ENCODE measurements at regions not wholly inside any gene's neighbourhood (a gene's known extent, or its start where the extent isn't known, plus 50 kb on each side); places are given as distances from the start of the nearest gene placed in this dataset.

DNA sequence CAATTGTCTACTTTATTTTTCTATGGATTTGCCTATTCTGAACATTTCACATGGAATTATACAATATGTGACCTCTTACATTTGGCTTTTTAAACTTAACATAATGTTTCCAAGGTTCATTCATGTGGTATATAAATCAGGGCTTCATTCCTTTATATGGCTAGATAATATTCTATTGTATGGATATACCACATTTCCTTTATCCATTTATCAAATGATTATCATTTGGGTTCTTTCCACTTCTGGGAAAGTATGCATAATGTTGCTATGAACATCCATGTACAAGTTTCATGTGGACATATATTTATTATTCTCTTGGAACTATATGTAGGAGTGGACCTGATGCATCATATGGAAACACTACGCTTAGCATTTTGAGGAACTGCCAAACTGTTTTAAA, 99.7 kb upstream of the NCKAP5 start:
- no peak for DNase-seq

DNA sequence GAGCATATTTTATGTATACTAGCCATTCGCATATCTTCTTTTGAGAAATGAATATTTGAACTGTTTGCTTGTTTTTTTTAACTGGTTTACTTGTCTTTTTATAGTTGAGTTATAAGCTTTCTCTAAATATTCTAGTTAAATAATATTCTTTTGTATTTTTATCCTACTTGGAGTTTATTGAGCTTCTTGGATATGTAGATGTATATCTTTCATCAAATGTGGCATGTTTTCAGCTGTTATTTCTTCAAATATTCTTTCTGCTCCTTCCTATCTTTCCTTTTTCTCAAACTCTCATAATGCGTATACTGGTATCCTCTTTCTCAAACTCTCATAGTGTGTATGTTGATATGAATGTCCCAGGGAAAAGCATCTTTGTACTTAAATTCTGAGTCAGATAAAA, 100.3 kb upstream of the NCKAP5 start:
- DNase-seq, result no peak

DNA sequence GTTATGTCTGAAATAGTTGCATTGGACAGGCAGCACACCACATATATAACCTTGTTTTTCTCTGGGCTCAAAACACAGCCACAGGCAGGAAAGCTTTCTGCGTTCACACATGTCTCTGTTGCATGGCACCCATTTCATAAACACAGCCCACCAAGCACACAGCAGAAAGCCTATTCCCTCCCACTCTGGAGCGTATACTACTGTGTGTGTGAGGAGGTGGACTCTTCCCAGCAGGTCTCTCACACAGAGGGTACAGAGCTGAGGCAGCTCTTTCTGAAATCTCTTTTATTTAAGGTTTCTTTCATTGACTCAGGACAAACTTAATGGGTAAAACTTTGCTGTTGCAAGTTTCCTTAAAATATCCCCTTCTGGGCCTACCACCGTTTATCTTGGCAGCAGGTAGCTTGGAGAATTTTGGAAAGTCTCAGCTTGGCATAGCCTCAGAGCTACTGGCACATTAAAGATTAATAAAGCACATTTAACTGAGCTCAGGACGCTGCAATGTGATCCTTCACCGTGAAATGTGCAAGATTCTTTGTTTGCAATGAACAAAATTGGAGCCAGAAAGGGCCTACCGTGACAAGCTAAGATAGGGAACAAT, 105.1 kb upstream of the NCKAP5 start:
- no peak for DNase-seq

DNA sequence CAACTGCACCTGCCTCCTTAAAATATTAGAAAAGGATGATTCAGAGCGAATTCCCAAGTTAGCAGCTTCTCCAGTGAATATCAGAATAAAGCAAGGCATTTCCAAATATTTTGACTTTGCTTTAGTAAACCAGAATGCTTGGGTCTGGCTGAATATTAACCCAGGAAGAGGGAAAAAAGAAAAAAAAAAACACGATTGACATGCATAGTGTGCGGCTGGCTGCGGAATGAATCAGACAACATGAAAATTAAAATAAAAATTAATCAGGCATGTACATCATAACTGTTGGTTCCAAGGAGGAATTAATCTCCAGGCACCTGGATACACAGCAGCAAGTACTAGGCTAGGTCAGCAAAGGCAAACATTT, 105.8 kb upstream of the NCKAP5 start:
- no peak for DNase-seq

DNA sequence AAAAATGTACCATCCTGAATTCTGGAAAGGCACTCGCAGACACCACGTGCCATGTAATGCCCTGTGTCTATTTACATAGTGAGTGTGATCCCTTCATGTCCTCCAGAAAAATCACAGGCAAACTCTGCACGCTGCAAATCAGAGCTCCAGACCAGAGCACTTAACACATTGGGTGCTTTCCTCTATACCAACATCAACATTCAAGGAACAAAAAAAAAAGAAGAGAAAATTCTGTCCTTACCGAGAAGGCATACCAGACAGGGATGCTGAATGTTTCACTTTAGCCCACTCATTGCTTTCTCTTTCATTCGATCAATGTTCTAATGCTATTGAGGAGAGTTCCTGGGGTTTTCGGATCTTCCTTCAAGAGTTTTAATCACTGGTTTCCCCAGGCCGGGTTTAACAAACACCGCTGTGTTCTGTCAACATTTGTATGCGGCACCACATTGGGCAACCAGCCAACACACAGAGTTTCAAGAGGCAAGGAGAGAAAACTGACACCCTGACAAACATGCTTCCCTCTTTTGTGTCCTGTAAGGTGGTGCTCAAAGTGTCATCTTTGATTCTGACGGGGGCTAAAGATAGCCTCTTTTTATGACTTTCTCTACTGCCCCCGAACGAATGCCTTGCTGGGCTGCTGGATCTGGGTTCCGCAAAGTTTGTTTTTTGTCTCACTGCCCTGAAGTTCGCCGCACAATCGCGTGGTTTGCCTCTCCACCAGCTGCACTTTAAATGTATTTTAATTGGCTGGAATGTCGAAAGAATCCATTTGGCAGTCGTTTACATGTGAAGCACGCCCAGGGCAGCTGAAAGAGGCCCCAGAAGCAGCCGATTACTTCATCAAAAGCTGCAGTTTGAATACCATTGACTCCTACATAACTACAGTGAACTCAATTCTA, 106.4 kb upstream of the NCKAP5 start:
- DNase-seq, result peak; percentile 69

GRCh38 chr2:133676392-133677130, 108.3 kb upstream of the NCKAP5 start:
- no peak for DNase-seq

DNA sequence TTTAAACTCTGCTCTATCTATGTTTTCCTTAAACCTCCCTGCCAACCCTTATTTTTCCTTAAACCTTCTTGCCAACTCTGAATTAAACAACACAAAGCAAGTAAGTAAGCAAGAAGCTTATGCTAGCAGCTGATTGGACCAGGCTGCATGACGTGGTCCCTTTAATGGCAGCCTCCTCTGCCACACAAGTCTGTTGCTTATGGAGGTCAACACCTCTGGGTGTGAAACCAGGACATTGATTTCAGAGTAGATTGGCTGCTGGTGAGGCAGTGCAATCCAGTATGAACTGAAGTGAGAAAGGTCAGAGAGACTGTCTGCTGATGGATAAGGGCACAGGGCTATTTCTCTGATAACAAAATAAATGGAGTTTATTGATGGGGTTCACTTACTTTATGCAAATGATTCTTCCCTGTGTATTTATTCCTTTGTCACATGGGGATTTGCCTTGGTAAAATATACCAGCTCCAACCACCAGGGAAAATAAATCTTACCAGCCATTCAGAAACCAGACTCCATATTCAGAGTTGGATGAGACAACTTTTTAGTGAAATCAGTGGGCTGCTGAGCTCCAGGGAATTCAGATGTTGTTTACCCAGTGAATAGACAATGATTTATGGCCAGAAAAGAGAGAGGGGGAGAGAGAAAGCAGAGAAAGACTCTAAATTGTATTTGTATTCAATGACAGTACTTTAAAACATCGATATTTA, 112.2 kb upstream of the NCKAP5 start:
- no peak for DNase-seq

- DNase-seq, result no peak
These were observed 114.1 kb upstream of the NCKAP5 start for GRCh38 chr2:133682347-133682746.

DNA sequence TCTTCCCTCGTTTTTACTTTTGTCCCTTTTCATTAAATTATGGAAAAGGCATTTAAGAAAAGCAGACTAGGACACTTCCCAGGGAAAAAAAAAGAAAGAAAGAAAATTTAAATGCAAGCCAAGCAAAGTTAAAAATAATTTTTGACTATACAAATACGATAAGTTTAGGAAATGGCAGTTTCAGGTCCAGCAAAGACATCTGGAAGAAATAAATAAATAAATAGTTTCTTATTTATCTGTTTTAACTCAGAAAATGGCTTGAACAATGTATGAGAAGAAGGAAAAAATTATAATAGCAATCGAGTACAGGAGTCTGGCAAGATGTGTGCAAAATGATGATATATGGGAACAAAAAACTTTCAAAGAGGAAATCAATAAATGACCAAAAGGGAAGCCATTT, 114.6 kb upstream of the NCKAP5 start:
- DNase-seq, result no peak

DNA sequence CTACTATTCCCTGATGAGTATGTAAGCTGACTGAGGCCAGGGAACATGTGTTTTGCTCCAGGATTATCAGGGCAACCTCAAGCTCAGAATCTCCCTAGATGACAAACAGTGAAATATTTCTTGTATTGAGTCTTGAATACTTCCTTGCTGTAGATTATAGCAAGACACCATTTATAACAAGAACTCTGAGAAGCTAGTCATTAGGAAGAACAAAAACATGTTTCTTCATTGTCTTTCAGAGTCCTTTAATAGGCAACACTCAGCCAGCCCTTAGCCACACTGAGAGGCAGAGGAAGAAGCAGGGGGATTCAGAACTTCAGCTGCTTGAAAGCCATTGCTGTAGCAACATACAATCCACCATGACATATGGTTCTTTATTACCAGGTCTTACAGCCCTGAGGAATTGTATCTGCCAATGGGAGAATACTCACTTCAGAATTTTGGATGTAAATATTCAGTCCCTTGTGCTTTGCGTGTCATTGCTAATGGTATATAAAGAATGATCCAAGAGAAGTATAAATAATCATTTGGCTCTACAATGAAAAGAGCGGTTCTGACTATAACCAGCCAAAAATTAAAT, 117.5 kb upstream of the NCKAP5 start:
- no peak for DNase-seq

DNA sequence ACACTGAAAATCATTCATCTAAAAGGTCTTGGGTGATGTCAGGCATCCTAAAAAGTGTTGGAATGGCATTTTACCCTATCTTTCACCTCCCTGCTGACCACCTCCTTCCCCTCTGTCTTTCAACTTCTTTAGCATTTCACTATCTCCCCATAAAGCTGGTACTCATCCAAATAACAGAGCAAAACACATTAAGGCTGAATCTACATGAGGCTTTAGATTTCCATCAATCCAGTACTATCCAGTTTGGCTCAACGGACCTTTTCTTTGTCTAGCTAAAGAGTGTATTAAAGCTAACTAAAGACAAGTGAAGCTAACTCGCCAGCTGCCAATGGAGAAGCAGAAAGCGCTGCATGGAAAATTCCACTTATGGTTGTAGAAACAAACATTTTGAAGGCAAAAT, 122.5 kb upstream of the NCKAP5 start:
- no peak for DNase-seq

- DNase-seq, result no peak
These were observed 123.1 kb upstream of the NCKAP5 start for GRCh38 chr2:133691336-133691735.

GRCh38 chr2:133705287-133705686, 137.0 kb upstream of the NCKAP5 start:
- DNase-seq, result no peak

GRCh38 chr2:133710613-133711012, 142.3 kb upstream of the NCKAP5 start:
- DNase-seq, result no peak

GRCh38 chr2:133711201-133711600, 142.9 kb upstream of the NCKAP5 start:
- DNase-seq, result no peak

DNA sequence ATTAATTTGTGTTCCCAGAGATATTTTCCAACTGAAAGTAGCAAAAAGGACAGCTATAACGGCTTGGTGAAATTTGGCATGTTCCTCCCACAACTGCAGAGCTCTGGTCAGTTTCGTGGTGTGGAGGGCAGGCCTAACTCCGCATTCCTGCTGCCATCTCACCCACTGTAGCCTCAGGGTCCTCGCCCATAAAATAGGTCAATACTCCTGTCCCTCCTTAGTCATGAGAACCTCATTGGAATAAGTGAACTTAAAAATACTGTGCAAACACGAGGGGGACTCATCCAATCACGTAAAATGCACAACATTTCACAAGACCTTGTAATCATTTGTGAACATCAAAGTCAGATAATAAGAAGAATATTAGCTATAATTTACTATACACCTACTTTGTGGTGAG, 143.5 kb upstream of the NCKAP5 start:
- no peak for DNase-seq

GRCh38 chr2:133712369-133712768, 144.1 kb upstream of the NCKAP5 start:
- DNase-seq, result no peak

DNA sequence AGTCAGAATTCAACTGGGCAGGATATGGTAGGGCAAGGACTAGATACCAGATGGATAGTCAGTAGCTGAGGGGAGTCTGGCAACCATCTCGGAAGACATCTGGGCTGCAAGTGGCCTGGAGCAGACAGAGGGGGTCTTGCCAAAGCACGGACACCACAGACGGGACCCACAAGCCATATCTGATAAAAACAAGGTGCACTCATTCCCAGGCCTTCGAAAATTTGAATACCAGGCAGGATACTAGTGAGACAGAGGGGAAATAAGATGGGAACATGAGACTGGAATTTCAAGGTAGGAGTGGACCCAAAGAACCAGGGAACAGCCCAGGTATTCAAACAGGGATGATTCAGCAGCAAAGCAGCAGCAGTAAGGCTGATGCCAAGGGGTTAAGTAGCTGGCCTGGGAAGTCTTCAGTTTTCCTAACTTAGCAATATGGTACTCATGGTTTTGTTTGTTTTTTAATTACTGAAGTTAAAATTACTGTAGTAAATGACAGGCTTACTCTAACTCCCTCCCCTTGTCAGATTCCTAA, 144.9 kb upstream of the NCKAP5 start:
- no peak for DNase-seq

- no peak for DNase-seq
These were observed 147.9 kb upstream of the NCKAP5 start for GRCh38 chr2:133716166-133716565.

DNA sequence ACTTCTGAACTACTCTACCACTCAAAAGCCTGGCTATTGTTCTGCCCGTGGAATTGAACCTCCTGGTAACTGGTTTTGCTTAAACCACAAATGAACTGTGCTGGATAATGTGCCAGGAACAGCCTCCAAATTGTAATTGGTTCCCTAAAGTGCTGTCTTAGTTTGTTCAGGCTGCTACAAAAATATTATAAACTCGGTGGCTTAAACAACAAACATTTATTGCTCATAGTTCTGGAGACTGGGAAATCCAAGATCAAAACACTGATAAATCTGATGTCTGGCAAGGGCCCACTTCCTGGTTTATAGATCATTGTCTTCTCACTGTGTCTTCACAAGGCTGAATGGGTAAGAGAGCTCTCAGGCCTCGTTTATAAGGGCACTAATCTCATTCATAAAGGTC, 149.2 kb upstream of the NCKAP5 start:
- no peak for DNase-seq

GRCh38 chr2:133718688-133719201, 150.5 kb upstream of the NCKAP5 start:
- DNase-seq, result peak; percentile 4

DNA sequence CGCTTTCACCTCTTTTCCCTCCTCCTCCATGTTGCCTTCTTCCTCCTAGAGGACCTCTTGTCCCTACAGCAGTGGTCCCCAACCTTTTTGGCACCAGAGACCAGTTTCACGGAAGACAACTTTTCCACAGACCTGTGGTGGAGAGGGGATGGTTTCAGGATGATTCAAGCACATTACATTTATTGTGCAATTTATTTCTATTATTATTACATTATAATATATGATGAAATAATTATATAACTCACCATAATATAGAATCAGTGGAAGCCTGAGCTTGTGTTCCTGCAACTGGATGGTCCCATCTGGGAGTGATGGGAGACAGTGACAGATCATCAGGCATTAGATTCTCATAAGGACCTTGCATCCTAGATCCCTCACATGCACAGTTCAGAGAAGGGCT, 152.2 kb upstream of the NCKAP5 start:
- DNase-seq, result no peak
